Medulla oblongata (tissue), 1 donor: ENCODE measurements at regions not wholly inside any gene's neighbourhood (a gene's known extent, or its start where the extent isn't known, plus 50 kb on each side); places are given as distances from the start of the nearest gene placed in this dataset.
A peak's percentile ranks its signal among the peaks of the same experiment; 100 is the strongest.
"Not testable (repeated sequence)": the region's sequence is repeated elsewhere in the genome, so short reads cannot be mapped to it uniquely, and the experiment has no call there.

Experiments used
- DNase-seq: peaks from one replicate; pipeline ENCODE4 v3.0.0-alpha.2; 2015; ENCODE audit errors: extremely low spot score

GRCh38 chr9:26240020-26240419, 561.8 kb upstream of the TUSC1 start:
- no peak for DNase-seq

DNA sequence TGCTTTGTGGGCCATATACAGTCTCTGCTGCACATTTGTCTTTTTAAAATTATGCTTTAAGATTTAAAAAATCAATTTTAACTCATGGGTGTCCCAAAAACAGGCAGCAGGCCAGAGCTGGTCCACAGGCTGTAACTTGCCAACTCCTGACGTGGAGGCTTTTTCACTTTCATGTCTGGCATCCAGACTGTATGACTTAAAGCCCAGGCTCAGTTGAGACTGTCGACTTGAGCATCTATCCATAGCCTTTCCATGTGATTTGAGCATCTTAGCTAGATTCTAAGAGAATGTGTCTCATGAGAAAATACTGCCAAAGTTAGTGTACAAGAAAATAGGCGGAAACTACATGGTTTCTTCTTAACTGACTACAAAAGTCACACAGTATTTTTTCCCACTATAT, 559.0 kb upstream of the TUSC1 start:
- DNase-seq = no peak

DNA sequence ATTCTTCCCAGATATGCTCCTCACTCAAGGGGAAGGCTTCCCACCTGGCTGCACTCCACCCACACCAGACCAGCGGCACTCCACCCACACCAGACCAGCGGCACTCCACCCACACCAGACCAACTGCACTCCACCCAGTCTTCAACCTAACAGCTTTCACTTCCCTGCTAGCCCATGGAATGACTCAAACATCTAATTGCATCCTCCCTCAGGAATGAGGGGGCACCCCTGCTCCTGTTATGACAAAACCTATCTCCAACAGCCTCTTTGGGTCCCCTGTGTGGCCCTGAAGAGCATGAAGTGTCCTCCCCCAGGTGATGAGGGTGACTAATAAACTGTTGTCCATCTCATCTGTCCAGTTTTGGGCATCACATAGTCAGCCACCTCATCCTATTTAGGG, 556.6 kb upstream of the TUSC1 start:
- DNase-seq = no peak

GRCh38 chr9:26231391-26231790, 553.1 kb upstream of the TUSC1 start:
- no peak for DNase-seq

DNA sequence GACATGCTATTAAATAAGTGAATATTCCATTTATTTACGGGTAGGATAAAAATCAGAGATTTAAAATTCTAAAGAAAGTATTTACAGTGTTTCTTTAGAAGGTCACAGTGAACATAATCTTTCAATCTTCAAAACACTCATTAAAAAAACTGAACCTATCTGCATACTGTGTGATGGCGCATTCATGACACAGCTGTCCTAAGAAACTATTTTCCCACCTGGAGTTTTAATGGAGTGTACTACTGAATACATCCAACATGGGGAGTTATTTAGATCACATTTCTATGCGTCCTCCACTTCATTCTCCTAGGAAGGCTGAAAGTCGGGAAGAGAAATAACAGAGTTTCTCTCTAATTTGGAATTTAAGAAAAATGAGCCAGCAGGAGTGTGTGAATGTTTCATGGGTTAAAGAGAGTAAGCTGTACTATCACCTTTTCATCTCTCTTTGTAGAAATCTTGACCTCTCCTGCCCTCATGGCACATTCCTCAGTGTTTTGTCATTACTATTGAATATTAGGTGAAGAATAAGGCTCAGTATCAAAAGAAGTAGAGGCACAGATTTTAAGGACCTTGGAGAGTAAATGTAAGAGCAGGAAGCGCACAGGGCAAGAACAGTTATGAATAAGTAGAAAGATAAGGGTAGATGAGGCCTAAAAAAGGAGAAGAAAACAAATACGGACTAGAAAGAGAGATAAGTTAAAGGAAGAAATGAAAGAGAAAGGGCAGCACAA, 551.2 kb upstream of the TUSC1 start:
- no peak for DNase-seq

- DNase-seq = no peak
Observed at GRCh38 chr9:26228273-26228672, 550.0 kb upstream of the TUSC1 start.

GRCh38 chr9:26221290-26221689, 543.0 kb upstream of the TUSC1 start:
- DNase-seq = no peak

DNA sequence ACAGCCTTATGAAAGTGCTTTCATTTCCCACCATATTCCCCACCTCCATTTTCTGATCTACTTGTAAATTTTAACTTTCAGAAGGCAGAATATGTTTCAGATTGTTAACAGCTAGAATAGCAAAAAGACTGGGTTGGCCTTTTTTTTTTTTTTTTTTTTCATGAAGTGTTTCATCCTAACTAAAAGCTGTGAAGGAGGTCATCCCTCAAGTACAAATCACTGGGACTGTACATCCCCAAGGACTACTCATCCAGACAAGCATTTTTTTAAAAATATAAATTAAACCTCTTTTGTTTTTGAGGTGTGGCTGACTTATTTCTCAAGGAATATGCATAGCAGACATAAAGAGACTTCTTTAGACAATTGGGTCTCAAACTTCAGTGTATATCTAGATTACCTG, 542.1 kb upstream of the TUSC1 start:
- no peak for DNase-seq

GRCh38 chr9:26219961-26220360, 541.7 kb upstream of the TUSC1 start:
- no peak for DNase-seq

DNA sequence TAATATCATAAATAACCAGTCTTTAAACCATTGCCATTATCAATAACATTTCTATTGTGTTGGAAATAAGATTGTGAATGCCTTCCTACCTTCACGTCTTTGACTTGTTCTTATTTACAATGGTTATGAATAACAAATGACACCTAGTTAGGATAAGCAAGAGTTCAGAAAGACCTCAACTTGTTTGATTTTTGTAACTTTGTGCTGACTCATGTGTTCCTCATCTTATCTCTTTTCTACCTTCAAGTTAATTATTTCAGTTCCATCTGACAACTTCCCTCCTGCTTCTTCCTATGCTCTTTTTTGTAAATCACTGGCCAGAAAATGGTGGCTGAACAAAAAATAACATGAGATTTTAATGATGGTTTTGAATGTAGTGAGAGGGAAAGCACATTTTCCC, 538.5 kb upstream of the TUSC1 start:
- no peak for DNase-seq

- DNase-seq = not testable (repeated sequence)
Observed at GRCh38 chr9:26214713-26215444, 536.6 kb upstream of the TUSC1 start.

GRCh38 chr9:26210338-26210851, 532.2 kb upstream of the TUSC1 start:
- DNase-seq = peak; percentile 71

- DNase-seq = no peak
Observed at GRCh38 chr9:26205261-26205660, 527.0 kb upstream of the TUSC1 start.

DNA sequence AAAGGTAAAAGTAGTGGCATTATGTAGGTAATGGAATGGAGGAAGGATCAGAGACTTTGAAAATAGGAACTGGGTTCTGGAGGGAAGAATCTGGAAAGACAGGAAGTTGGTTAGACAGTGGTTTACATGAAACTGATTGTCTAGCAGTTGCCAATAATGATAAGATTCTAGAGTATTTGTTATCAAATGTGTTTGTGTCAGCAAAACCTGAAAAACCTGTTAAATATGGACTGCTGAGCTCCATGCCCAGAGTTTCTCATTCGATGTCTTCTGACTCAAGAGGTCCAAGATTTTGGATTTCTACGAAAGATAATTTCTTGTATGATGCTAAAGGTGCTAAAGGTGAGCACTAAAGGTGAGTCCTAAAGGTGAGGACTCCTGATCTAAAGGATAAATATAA, 515.0 kb upstream of the TUSC1 start:
- no peak for DNase-seq

- no peak for DNase-seq
Observed at GRCh38 chr9:26191711-26192110, 513.5 kb upstream of the TUSC1 start.

DNA sequence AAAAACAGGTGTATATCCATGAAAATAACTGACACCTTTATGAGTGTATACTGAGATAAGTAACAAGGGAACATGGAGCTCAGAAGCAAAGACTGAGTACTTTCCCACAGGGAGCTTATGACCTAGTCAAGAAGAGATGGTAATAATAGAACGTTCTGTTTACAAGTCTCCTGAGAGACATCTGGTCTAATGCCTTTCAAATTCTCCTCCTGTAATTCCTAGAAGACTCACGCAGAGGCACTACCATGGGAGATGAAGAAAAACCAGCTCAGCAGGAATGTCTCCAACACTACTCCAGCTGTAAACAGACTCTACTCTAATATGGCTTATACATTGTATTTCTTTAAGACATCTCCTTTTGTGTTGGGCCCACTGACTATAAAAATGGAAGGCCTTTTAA, 503.6 kb upstream of the TUSC1 start:
- no peak for DNase-seq

DNA sequence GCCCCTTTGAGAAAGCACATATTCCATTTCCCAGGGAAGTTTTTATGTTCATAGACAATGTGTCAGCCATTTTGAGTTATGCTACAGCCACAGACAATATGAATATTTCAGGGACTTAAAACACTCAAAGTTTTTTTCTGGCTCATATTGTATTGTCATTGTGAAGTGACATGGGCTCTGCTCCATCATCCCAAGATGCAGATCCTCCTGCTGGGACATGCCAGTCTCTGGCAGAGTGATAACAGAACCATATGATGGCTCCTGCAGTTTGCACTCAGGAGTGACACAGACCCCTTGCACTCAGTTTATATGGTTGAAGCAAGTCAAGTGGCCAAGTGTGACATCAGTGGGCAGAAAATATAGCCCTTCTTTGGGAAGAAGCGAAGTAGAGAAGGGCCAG, 498.4 kb upstream of the TUSC1 start:
- DNase-seq = no peak

DNA sequence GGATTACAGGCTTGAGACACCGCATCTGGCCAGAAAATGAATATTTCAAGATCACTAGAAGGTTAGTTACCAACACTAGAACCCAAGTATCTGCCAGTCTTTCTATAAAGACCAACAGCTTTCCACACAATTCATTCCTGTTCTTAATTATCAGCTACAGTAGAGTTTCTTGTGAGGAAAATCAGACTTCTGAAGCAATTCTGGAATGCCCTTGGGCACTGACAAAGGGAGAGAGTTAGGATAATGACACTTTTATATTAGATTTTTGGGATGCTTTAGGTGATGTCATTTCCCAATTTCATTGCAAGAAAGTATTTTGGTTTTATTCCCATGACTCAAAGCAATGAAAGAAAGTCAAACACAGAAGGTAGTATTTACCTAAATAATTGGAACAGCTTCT, 497.0 kb upstream of the TUSC1 start:
- DNase-seq = no peak

DNA sequence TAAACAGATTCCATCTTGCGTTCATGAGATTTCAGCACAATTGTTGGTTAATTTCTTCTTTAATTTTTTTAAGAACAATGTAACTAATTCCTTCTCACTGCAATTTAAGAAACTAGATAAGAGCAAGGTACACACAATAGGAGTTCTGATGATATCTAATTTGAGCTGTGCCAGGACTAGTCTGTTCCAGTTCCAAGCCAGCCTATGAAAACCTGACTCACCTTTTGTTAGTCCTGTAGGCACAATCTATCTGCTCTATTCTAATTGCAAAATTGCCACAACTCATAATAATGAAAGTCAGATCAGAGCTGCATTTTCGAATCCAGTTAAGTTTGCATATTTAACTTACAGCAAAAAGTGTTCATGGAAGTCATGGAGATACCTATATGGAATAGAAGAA, 494.1 kb upstream of the TUSC1 start:
- no peak for DNase-seq

GRCh38 chr9:26171691-26172090, 493.4 kb upstream of the TUSC1 start:
- DNase-seq = no peak

DNA sequence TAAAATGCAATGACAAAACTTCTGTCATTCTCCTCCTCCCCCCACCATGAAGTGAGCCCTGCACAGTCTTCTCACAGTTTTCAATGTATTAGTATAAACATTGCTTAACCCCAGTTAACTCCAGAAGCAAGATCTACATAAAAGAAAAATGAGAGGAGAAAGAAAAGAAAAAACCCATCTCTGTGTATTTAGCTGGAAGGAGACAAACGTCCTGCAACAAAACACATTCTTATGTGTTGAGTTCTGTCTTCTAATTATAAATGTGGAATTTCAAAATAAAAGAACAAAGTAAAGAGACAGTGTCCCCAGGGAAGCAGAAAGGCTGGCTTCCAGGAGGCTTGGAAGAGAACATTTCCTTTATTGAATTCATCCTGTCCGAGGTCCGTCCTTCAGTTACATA, 491.9 kb upstream of the TUSC1 start:
- DNase-seq = no peak

- DNase-seq = no peak
Observed at GRCh38 chr9:26169708-26170107, 491.5 kb upstream of the TUSC1 start.

DNA sequence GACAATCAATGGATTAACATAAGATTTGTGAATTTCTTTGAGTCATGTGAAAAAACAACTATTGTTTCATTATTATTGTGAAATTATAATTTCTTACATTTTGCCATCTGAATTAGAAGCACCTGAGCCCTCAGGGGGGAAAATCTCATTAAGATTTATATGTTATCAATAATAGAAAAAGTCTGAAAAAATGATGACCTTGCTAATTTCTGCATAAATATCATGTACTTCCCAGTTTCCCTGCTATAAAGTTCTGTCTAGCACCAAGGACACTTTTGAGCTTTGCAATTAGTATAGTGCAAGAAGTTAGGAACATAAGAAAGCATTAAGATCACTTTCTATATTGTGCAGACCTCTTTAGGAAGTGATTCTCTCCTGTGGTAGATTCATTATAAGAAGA, 488.3 kb upstream of the TUSC1 start:
- DNase-seq = no peak
